ENCODE measurements at regions not wholly inside any gene's neighbourhood (a gene's known extent, or its start where the extent isn't known, plus 50 kb on each side); places are given as distances from the start of the nearest gene placed in this dataset.
"Not testable (repeated sequence)": the region's sequence is repeated elsewhere in the genome, so short reads cannot be mapped to it uniquely, and the experiment has no call there.

DNA sequence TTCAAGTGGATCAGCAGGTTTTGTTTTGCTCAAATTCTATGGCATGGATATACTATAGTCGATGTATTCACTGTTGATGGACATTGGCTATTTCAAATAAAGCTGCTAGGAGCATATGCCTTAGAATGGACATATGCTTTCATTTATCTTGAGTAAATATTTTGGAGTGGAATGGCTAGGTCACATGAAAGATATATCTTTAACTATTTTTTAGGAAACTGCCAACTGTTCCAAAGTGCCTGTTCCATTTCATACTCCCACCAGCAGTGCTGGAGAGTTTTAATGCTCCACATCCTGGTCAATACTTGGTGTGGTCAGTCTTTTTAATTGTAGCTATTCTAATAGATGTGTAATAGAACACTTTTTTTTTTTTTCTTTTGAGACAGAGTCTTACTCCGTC is 81.1 kb upstream of the PIM1 start:
- Histone ChIP-seq H3K4me3 (no peak overlapping the region), H3K27me3 (no peaks in the 10 kb centered on the region), H3K27ac (no peak overlapping the region), H3K4me1 (peaks cover 0 to 10% of the 10 kb centered on the region in 2 donors), H3K36me3 (no peaks in the 10 kb centered on the region), H3K9me3 (no peaks in the 10 kb centered on the region)
- DNase-seq (ENCODE audit: low spot score): no peak
- TF ChIP-seq CTCF (IDR thresholded peaks at IDR 0.05): no peak

GRCh38 chr6:37089783-37090182 is 80.2 kb upstream of the PIM1 start:
- H3K36me3 ChIP-seq: no peaks in the 10 kb centered on the region
- no peak for TF ChIP-seq CTCF (IDR thresholded peaks at IDR 0.05)
- DNase-seq (ENCODE audit: low spot score): no peak
- H3K9me3 ChIP-seq: no peaks in the 10 kb centered on the region
- no peak overlapping the region for H3K27ac ChIP-seq
- no peak overlapping the region for H3K4me3 ChIP-seq
- H3K27me3 ChIP-seq: no peaks in the 10 kb centered on the region
- H3K4me1 ChIP-seq: peaks cover 0 to under 1% of the 10 kb centered on the region in 2 donors

GRCh38 chr6:37091104-37091503 is 78.8 kb upstream of the PIM1 start:
- not testable (repeated sequence) for H3K27ac ChIP-seq; H3K4me1 ChIP-seq; H3K36me3 ChIP-seq; H3K27me3 ChIP-seq; H3K4me3 ChIP-seq; DNase-seq (ENCODE audit: low spot score); H3K9me3 ChIP-seq

GRCh38 chr6:37091586-37091985 is 78.4 kb upstream of the PIM1 start:
- not testable (repeated sequence) for H3K4me1 ChIP-seq; H3K4me3 ChIP-seq; H3K27ac ChIP-seq; DNase-seq (ENCODE audit: low spot score); H3K27me3 ChIP-seq; H3K36me3 ChIP-seq; H3K9me3 ChIP-seq

GRCh38 chr6:37092923-37093727 is 76.8 kb upstream of the PIM1 start:
- no peaks in the 10 kb centered on the region for H3K36me3 ChIP-seq
- H3K9me3 ChIP-seq: no peaks in the 10 kb centered on the region
- no peak for TF ChIP-seq CTCF (IDR thresholded peaks at IDR 0.05)
- no peak overlapping the region for H3K27ac ChIP-seq
- H3K4me3 ChIP-seq: no peak overlapping the region
- H3K4me1 ChIP-seq: no peaks in the 10 kb centered on the region
- no peaks in the 10 kb centered on the region for H3K27me3 ChIP-seq
- DNase-seq (ENCODE audit: low spot score): no peak

DNA sequence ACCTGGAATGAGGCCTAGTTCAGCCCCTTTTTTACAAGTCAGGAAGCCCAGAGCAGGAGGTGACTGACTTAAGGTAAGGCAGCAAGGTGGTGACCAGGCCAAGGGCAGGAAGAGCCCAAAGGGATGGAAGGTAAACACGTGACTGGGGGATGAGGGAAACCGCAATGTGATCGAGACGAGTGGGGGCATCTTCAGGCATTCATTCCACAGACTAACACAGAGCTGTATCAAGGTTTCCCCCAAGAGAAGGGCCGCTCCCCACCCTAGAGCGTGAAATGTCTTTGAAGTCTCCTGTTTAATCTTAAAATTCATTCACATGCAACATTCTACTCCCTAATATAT is 76.3 kb upstream of the PIM1 start:
- Histone ChIP-seq H3K9me3 (no peaks in the 10 kb centered on the region), H3K4me3 (no peak overlapping the region), H3K27ac (no peak overlapping the region), H3K27me3 (no peaks in the 10 kb centered on the region), H3K4me1 (no peaks in the 10 kb centered on the region), H3K36me3 (no peaks in the 10 kb centered on the region)
- no peak for TF ChIP-seq CTCF (IDR thresholded peaks at IDR 0.05)
- DNase-seq (ENCODE audit: low spot score): no peak

DNA sequence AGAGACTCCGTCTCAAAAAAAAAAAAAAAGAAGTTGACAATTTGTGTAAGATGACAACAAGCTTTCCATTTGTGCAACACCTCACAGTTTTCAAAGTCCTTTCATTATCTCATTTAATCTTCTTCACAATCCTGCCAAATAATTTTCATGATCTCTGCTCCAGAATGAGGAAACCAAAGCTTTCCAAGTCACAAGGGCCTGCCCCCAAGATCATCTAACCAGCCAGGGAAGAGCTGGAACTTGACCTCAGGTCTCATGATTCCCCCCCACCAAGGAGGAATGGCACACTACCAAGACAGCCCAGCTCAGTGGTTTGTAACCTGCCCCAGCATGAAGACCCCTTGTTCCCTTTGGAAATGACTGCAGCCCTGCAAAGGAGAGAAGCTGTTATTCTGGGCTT is 74.0 kb upstream of the PIM1 start:
- Histone ChIP-seq H3K9me3 (no peaks in the 10 kb centered on the region), H3K4me1 (no peaks in the 10 kb centered on the region), H3K36me3 (no peaks in the 10 kb centered on the region), H3K27me3 (no peaks in the 10 kb centered on the region), H3K27ac (no peak overlapping the region), H3K4me3 (no peak overlapping the region)
- DNase-seq (ENCODE audit: low spot score): no peak
- TF ChIP-seq CTCF (IDR thresholded peaks at IDR 0.05): no peak
